HG03354 (cell line): ENCODE measurements at regions not wholly inside any gene's neighbourhood (a gene's known extent, or its start where the extent isn't known, plus 50 kb on each side); places are given as distances from the start of the nearest gene placed in this dataset.

Experiments
- ATAC-seq: cut with Tn5 transposase; IDR thresholded peaks from one replicate; pipeline ENCODE4 v1.9.1; 2021; ENCODE audit warnings: mild to moderate bottlenecking; ENCODE audit not compliant: unreplicated experiment, poor library complexity, severe bottlenecking

DNA sequence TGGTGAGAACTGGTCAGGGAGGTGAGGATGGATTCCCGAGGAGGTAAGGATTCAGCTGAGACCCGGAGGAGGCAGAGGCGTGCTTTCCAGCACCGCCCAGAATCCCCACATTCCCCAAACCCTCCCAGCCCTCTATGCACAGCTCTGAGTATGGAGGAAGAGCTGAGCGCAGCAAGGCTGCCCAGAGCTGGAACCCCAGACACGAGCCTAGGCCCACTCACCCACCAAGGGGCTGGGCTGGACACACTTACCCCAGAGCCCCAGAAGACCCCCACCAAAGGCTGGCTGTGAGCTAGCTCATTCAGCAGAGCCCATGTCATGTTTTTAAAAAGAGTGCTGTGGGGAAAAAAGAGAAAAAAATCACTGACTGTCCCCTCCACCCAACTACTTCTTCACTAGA, 271.5 kb downstream of the XXYLT1 start:
- no peak for ATAC-seq

DNA sequence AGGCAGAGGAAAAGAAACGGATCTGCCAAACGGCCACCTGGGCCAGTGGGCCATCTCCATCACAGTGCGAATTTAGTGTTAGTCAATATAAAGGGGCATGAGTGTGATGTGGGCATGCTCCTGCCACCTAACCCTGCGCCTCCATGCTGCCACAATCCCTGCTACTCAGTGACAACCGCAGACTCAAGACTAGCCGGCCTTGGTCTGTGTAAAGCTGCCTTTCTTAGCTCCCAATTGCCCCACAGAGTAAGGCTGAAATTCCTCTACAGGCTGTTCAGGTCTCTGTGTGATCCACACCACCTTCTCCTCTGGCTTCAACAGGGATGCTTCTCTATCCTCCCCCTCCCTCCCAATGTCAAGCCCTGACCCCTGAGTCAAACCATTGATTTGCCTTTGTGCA, 269.7 kb downstream of the XXYLT1 start:
- no peak for ATAC-seq

DNA sequence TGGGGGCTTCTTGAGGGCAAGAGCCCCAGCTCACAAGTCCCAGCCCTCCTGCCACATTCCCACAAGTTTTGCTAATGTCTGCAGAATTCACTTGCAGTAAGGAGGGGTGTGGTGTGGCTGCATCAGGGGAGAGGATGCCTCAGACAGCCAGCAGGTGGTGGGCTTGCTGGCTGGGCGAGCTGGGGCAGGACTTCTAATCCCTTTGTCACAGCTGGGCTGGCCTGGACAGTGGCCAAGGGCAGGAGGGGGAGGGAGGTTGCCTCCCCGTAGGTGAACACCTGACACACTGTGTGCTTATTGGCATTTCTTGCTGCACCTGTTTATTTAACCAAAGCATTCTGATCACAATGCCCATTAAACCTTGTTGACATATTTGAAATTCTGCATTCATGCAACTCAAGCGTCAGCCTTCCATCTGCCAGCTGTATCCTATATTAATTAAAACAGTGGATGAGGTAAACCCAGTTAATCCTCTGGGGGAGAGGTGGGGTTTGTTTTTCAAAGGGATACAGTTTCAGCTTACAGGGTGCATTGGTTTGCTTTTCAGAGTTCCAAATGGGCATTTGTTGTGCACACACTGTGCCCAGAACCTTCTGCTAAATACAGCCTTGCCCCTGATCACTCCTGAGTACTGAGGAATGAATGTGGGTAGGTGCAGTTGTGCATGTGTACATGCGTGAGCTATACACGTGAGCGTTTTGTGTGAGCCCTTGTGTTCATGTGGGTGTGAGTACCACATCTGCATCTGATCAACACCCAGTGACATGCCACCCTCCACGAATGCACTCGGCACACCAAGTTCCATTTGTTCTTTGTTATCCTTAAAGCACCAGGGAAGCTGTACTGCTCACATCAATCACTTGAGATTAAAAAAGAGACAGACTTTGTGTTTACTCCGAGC, 268.7 kb downstream of the XXYLT1 start:
- ATAC-seq: peak; percentile 82

DNA sequence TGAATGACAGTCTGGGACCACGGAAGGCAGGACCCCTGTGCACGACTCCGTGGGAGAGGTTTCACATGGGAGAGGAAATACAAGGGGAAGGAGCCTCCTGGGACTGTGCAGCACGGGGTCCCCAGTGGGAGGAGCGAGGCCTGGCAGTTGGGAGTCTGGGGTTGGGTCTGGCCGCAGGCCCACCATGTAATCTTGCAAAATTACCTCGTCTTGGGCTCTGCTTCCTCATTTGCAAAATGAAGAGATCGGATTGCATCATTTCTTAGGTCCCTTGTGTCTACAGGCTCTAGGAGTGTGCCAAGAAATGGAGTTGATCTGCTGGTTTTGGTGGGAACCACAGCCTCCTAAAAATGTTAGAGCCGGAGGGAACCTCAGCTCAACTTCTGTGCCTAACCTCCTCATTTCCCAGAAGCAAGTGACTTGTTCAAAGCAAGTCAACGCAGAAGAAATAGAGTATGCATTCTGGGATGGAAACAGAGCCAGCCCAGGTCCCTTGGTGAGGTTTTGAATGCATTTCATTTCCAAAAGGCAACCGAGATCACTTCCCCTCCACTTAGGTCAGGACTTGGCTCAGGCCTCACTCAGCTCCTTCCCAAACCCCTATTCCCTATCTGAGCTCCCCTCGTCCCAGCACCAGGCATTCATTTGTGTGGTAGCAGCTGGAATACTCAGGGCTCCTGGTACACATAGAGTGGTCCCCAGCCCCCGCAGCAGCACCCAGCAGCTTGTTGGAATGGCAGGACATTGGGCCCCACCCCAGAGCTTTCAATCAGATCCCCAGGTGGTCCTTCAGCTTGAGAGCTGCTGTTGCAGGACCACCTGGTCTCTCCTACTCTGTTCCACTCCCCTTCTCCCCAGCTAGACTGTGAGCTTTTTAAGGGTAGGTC, 267.7 kb downstream of the XXYLT1 start:
- no peak for ATAC-seq

DNA sequence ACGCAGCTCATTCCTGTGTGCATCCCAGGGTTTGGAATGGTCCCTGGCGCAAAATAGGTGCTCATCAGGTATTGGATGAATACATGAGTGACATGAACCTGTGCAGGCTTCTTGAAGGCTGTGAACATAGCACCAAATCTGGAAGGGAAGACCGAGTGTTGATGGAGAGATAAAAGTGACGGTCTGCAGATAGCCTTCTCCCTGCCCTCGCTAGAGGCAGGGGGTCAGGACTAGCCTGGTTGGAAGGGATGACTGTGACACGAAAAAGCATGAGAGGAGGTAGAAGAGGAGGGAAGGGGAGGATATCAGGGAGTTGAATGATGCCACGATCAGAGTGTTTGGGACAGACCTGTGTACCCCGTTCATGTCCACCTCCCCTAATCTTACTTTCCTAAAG, 267.1 kb downstream of the XXYLT1 start:
- no peak for ATAC-seq

DNA sequence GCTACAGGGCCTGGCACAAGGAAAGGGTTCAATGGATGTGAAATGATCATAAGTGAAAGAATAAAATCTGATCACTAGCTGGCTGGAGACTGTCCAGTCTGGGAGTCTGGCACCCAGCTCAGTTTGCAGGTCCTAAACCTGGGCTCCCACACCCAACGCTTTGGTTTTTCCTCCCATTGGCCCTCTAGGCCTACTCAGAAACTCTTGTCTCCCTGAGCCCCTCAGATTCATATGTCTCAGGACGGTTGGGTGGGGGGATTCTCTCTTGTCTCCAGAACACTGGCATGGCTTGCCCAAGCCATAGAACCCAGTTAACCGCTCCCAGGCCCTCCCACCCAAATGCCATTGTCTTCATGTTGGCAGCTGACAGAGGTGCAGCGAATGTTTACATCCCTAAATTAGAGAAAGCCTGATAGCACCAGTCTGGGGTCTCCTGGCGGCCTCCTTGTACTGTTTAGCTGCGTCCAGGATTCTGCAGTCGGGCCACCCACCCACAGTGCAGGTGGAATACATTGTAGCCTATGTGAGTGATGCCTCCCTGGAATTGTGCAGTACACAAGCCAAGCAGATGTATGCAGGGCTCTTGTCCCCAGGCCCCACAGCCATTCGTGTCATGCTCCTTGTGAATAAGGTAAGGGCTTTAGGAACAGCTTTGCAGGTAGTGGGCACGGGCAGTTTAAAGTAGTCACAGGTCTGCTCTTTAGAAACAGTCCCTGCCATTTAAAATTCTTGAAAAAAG, 266.3 kb downstream of the XXYLT1 start:
- no peak for ATAC-seq

DNA sequence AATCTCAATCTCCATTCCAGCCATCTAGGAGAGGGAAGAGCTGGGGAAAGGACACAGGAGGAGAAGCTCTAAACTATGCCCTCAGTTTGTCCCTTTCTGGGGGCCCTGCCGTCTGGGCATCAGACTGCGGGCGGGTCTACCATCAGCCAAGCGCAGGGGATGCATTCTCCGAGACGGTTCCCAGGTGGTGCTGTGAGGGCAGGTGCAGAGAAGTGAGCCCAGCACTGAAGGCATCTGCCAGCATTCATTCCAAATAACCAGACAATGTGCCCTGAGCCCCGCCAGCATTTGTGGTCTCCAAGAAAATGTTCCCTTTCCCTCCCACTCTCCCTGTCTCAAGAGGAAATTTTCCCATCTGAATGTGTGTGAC, 265.7 kb downstream of the XXYLT1 start:
- no peak for ATAC-seq

DNA sequence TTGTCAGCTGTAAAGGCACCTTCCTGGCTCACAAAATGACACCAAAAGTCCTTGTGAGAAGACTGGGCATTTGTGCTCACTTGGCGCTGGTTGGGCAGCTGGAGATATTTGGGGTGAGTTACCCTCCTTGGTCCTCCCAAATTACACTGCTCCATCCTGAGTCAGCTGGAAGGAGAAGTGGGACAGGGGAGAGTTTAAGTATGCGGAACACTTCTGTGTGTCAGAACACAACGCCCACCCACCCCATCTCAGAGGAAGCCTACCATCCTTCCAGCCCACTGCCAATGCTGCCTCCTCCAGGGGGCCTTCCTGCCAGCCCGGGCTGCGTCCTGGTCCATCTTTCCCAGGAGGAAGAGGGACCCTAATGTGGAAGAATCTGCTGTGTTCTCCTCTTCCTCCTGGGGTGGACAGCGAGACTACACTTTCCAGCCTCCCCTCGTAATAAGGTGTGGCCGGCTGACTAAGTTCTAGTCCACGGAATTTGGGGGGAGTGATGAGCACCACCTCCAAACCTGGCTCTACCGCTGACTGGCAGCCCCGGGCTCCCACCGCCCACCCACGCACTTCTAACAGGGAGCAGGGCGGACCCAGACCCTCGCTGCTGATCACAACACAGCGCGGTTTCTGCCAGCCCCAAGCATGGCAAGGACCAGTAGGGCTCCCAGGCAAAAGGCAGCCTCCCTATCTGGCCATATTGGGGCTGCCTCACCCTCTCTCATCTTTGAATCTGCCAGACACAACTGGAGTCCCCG, 265.0 kb downstream of the XXYLT1 start:
- ATAC-seq: no peak

DNA sequence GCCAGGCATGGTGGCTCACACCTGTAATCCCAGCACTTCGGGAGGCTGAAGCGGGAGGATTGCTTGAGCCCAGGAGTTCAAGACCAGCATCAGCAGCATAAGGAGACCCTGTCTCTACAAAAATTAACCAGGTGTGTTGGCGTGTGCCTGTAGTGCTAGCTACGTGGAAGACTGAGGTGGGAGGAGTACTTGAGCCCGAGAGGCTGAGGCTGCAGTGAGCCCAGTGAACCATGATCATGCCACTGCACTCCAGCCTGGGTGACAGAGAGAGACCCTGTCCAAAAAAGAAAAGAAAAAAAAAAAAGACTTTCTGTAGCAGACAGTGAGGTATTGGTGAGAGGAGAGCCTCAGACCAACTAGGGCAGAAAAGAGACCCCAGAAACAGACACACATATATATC, 263.8 kb downstream of the XXYLT1 start:
- ATAC-seq: no peak

DNA sequence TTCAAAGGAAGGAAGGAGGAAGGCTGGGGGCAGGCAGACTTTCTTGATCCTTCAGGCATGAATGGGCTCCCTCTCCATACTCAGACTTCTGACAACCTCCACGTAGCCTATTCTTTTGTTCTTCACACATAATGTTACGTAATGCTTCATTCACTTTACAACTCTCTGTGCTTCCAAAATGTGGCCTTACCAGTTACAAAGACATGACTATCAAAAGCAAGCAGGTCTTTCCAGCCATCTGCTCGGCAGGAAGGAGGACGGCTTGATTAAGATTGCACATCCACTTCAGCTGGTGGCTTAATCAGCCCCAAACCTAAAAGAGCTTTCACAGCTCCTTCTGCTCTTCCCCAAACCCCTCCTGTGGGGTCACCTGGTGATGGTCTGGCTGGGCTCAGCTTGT, 263.2 kb downstream of the XXYLT1 start:
- ATAC-seq: no peak

DNA sequence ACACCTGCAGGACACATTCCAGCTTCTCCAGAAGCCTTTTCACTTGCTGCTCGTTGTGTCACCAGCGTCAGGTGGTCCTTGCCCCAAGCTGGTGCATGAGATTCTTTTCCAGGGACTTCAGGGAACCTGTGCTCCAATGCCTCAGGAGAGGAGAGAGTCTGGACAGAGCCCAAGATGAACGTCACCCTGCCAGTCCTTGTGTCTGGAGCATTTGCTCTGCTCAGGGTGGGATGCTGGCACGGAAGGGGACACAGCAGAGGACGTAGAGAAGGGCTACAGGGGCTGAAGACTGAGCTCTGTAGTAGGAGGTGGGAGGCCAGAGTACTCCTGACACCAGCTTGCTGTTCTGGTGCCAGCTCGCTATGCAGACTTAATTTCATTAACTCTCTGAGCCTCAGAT, 262.1 kb downstream of the XXYLT1 start:
- ATAC-seq: no peak

DNA sequence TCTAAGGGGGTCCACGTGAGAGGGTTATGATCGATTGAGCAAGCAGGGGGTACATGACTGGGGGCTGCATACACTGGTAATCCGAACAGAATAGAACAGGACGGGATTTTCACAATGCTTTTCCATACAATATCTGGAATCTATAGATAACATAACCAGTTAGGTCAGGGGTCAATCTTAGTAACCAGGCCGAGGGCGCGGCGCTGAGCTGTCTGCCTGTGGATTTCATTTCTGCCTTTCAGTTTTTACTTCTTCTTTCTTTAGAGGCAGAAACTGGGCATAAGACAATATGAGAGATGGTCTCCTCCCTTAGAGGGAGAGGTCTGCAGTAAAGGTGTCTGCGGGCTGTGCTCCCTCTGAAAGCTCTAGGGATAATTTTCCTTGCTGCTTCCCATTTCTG, 261.3 kb downstream of the XXYLT1 start:
- ATAC-seq: no peak

DNA sequence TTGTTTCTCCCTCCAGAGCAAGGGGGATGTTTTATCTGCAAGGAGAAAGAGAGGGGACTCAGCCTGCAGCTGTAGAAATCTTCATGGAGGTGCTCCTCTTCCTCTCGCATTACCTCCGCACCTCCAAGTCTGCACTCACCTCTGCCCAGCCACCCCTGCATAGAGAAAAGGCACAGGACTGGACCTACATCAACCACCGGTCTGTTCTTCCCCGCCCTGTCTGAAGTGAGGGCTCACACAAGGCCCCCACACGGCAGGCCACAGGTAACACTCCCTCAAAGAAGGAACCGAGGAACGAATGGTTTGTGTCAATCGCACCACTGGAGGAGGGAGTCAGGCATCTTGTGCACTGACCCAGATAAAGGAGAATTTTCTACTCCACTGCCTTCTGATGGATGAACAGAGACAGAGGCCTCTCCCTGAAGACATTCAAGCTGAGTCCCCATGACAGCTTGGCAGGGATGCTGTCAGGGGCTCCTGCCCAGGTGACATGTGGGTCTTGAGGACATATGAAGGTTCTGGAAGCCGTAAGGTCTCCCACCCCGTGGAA, 260.3 kb downstream of the XXYLT1 start:
- no peak for ATAC-seq

DNA sequence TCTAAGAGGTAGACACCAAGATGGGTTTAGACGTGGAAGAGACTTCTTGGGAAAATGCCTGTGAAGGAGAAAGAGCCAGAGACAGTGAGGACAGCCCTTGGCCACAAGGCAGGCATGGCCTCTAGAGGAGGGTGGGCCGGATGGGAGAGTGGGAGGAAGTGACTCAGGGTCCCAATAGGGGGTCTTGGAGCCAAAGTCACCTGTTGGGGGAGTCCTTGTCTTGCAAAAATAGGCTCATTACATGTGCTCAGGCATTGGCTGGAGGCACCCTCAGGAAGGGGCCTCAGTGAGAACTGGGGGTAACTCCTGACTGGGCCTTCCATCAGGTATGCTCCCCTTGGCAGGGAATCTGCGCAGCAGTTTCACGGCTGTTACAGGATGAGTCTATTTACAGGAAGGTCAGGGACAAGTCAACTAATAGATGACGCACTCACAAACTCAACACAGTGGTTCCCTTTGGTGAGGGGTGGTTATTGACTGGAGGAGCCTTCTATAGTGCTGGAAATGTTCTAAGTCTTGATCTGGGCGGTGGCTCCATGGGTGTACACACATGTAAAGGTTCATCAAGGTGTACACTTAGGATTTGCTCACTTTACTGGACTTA, 259.6 kb downstream of the XXYLT1 start:
- no peak for ATAC-seq

DNA sequence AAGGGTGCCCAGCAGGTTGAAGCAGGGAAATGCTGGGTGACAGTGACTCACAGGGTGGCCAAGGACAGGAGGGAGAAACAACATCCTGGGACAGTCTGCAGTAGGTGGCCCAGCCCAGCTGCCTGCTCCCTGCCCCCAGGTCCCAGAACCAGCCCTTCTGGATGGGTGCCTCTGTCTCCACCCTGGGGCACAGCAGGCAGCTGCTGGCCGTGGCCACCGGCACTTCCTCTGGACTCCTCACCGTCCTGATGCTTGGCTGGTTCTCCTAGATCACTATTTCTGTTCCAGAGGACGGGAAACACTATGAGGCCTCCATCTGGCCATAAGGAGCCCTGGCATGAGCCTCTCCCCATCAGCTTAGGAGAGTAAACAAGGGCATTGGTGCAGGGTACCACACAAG, 258.9 kb downstream of the XXYLT1 start:
- ATAC-seq: no peak

DNA sequence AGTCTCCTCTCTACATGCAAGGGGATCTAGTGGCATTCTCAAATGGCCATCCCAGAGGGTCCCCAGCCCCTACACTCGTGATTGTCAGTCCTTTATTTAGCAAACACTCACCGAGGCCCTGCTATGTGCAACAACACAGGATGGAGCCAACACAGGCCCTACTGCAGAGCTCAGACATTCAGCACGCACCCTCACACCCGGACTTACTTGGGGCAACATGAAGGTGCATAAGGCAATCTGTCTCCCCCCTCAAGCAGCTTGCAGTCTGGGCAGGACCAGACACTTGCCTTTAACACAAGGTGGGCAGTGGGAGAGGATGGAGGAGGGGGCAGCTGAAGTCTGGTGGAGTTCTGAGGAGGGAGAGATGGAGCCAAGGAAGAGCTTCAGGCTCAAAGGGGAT, 258.4 kb downstream of the XXYLT1 start:
- ATAC-seq: no peak

DNA sequence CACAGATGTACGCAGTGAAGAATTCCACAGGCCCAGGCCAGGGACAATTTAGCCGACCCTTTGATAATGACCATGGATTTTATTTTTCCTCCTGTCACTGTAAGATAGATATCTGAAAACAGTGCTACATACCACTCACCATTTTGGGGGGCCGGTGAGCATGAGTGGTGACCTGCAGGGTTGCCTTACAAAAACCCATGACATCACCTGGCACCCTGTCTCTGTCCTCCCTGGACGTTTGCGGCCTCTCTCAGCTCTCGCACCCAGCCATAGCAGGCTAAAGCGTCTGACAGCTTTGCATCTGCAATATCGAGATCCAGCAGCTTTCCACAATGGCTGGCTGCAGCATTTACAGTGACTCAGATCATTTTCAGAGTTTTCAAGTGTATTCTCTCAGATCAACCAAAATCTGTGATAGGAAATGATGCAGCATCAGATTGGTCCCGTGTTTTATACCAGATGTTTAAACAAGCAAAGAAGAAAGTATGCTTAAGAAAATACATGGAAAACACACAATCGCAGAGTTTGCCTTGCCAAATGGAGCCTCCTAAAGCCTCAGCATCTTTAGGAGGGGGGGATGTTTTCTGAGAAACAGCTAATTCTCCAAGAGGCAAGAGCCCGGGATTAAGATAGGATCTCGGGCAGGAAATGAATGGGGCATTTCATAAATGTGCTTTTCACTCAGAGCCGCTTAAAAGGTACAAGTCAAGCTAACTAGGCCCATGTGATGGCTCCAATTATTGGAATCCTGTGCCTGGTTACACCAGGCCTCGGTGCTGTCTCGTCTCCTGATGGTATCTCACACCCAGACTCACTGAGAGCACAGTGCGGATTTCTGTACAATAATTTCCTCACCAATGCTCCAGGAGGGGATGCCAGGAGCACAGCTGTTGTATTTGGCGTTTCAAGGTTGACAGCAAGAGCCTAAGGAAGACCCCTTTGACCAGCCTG, 257.3 kb downstream of the XXYLT1 start:
- ATAC-seq: no peak

DNA sequence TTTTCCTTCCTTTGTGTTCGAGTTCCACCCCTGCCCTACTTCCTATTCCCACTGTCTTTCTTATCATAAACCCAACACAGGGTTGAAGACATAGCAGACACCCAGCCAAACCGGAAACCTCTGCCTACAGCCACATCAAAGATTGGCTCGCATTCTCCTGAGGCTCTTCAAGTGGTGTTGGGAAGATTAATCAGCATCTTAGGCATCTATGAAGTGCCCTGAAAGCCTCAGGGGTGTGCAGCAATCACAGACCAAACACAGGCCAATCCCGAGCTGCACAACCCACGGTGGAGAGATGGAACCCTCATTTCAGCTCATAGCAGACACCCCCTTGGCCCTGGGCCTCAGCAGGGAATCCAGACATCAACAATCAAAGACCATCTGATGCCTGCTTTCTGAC, 255.9 kb downstream of the XXYLT1 start:
- ATAC-seq: no peak
